Activated CD4-positive, alpha-beta memory T cell treated with anti-CD3 and anti-CD28 coated beads, Interleukin-2, amount 10 ng/mL, durations not matched to agents 7 days and 5 days (primary cell): ENCODE measurements at regions not wholly inside any gene's neighbourhood (a gene's known extent, or its start where the extent isn't known, plus 50 kb on each side); places are given as distances from the start of the nearest gene placed in this dataset.

Experiments used
- CTCF ChIA-PET: fragments of 350-600 bp; sonication (Branson Sonifier 250); formaldehyde crosslinking; loops from one replicate; lab custom pipeline; 2021; ENCODE audit warnings: antibody characterized with exemption, inconsistent platforms; lab: Charles Lee
- POLR2A ChIA-PET: fragments of 350-600 bp; sonication (Branson Sonifier 250); formaldehyde crosslinking; loops from one replicate; lab custom pipeline; 2021; ENCODE audit warnings: antibody characterized with exemption; lab: Charles Lee
- DNase-seq: peaks from one replicate; pipeline ENCODE4 v3.0.0-alpha.2; 2020
- H3K27ac Mint-ChIP-seq: one replicate; pipeline ENCODE4 v1.8.0; 2021; ENCODE audit warnings: mild to moderate bottlenecking, mixed read lengths
- H3K27me3 Mint-ChIP-seq: one replicate; pipeline ENCODE4 v1.8.0; 2021; ENCODE audit warnings: mixed read lengths
- H3K36me3 Mint-ChIP-seq: one replicate; pipeline ENCODE4 v1.8.0; 2021; ENCODE audit warnings: low read depth, mixed read lengths
- H3K4me1 Mint-ChIP-seq: one replicate; pipeline ENCODE4 v1.8.0; 2021; ENCODE audit warnings: mixed read lengths
- H3K4me3 Mint-ChIP-seq: one replicate; pipeline ENCODE4 v1.8.0; 2021; ENCODE audit warnings: mild to moderate bottlenecking, mixed read lengths
- H3K9me3 Mint-ChIP-seq: one replicate; pipeline ENCODE4 v1.8.0; 2021; ENCODE audit warnings: mixed read lengths

DNA sequence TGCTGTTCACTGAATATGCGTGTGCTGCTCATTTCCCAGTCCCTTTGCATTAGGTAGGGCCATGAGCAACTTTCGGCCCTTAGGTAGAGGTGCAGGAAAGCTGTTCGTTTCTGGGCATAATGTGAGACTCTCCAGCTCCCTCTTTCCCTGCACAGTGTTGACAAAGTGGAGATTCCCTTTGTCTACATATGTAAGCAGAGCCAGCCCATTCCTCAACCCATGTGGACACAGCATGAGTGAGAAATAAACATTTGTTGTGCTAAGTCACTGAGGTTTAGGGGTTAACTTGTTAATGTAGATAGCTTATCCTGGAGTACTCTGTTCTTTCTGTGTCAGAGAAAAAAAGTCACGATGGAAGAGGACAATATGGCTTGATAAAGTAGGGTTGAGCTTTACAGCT is 343.8 kb downstream of the PSAT1 start:
- no peak for DNase-seq
- ChIA-PET CTCF (no interaction called here), POLR2A (no interaction called here)
- H3K9me3 Mint-ChIP-seq, result peaks cover 2% of the 10 kb centered on the region
- H3K36me3 Mint-ChIP-seq, result no peaks in the 10 kb centered on the region
- no peak overlapping the region for H3K27ac Mint-ChIP-seq
- H3K27me3 Mint-ChIP-seq, result no peaks in the 10 kb centered on the region
- no peaks in the 10 kb centered on the region for H3K4me1 Mint-ChIP-seq
- H3K4me3 Mint-ChIP-seq, result no peak overlapping the region

DNA sequence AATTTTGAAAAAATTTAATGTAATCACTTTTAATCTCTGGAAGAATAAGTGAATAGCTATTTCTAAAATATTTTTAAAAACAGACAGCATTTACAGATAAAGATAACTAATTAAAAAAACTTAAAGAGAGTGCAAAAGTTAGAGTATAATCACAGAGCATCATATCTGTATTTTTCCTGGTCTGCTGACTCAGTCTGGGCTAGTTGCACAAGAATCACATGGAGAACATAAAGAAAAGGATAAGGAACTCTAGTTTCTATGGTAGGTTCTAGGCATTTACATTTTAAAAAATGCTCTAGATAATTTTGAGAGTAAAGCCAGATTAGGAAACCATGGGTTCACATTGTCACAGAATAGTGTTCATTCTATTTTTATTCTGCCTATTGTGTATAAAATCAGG is 347.4 kb downstream of the PSAT1 start:
- CTCF ChIA-PET, result no interaction called here
- no peak for DNase-seq
- POLR2A ChIA-PET, result no interaction called here

DNA sequence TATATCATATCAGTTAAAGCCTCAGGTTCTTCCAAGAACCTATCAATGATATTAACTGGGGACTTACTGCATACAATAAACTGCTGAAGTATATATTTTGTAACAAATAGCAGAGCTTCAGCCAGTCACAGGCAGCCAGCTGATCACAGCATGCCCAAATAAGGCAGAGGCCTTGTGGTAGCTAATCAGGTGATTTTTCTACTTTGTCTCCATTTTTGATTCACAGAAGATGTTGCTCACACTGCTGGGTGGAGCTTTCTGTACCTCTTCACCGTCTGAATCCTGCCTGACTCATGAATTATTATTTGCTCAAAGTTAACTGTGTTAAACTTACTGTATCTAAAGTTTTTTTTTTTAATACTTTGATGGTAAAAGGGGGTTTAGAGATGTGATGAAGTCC is 357.4 kb downstream of the PSAT1 start:
- Mint-ChIP-seq H3K27ac (no peak overlapping the region), H3K36me3 (no peaks in the 10 kb centered on the region), H3K4me1 (no peaks in the 10 kb centered on the region), H3K4me3 (no peak overlapping the region), H3K27me3 (no peaks in the 10 kb centered on the region), H3K9me3 (no peaks in the 10 kb centered on the region)
- ChIA-PET CTCF (no interaction called here), POLR2A (interaction anchor here (0.6 kb wide), 1 partner anchor 9 kb away, joined by 3 read pairs; no protein-coding TSS in a partner anchor)
- DNase-seq, result no peak

More for the DNA sequence above, 347.4 kb downstream of the PSAT1 start:
- H3K4me3 Mint-ChIP-seq, result no peak overlapping the region
- no peaks in the 10 kb centered on the region for H3K27me3 Mint-ChIP-seq
- H3K36me3 Mint-ChIP-seq, result no peaks in the 10 kb centered on the region
- no peak overlapping the region for H3K27ac Mint-ChIP-seq
- peaks cover 5% of the 10 kb centered on the region for H3K9me3 Mint-ChIP-seq
- no peaks in the 10 kb centered on the region for H3K4me1 Mint-ChIP-seq

DNA sequence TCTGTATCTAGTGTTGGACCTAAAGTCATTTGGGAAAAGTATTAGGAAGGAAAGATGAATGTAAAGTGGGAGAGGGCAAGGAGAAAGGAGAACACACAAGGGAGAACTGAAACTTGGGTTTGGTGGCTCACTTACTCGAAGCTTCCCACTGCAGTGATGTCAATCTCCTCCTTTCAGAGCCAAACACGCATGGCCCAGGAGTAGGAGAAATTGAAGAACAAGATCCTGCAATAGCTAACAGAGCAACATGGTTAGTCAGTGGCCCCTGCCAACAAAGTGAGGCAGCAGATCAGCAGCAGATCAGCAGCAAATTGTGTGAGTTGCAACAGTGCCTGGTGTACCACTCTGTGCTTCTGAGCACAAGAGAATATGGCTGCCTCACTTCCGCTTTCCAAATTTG is 366.4 kb downstream of the PSAT1 start:
- no peaks in the 10 kb centered on the region for H3K9me3 Mint-ChIP-seq
- H3K27ac Mint-ChIP-seq, result no peak overlapping the region
- H3K36me3 Mint-ChIP-seq, result no peaks in the 10 kb centered on the region
- H3K4me3 Mint-ChIP-seq, result no peak overlapping the region
- no peaks in the 10 kb centered on the region for H3K4me1 Mint-ChIP-seq
- no peak for DNase-seq
- CTCF ChIA-PET, result no interaction called here
- H3K27me3 Mint-ChIP-seq, result no peaks in the 10 kb centered on the region
- POLR2A ChIA-PET, result no interaction called here

DNA sequence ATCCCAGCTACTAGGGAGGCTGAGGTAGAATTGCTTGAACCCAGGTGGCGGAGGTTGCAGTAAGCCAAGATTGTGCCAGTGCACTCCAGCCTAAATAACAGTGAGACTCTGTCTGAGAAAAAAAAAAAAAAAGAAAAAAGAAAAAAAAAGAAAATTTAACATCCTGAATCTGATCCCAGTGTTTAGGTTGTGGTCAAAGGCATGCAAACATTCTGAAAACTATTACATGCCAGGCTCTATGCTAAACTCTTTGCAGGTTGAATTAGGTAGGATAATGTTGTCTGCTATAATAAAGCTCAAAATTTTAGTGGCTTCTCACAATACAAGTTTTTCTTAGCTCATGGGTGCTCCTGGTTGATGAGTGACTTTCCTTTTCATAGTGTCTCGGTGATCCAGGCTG is 367.4 kb downstream of the PSAT1 start:
- no peak for DNase-seq
- Mint-ChIP-seq H3K36me3 (no peaks in the 10 kb centered on the region), H3K4me1 (no peaks in the 10 kb centered on the region), H3K27me3 (no peaks in the 10 kb centered on the region), H3K27ac (no peak overlapping the region), H3K4me3 (no peak overlapping the region), H3K9me3 (no peaks in the 10 kb centered on the region)
- CTCF ChIA-PET, result no interaction called here
- POLR2A ChIA-PET, result no interaction called here

DNA sequence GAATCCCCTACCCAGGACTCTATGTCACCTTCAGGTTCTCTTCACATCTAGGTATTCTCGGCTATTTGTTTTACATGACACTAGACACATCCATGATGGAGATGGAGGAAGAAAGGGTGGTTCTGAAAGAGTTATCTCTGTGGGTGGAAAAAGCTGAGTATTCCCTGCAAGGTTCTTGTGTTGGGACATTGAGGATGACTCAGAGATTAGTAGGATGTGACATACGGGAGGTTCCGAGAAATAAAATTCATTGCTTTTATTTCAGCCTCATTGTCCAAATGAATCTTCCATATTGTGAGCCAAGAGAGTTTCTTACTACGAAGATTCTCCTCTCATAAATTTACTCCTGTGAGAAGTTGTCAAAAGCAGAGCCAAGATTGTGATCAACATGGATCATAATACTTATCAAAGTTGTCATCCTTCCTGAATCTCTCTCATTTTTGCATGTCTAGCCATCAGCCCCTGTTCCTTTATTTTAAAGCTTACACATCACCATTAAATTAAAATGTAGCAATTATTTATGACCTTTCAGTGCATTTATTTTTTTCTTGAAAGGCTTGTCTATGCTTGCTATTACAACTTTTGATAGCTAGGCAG is 370.0 kb downstream of the PSAT1 start:
- H3K27ac Mint-ChIP-seq, result no peak overlapping the region
- CTCF ChIA-PET, result no interaction called here
- H3K4me3 Mint-ChIP-seq, result no peak overlapping the region
- no peak for DNase-seq
- POLR2A ChIA-PET, result no interaction called here
- H3K36me3 Mint-ChIP-seq, result no peaks in the 10 kb centered on the region
- H3K27me3 Mint-ChIP-seq, result no peaks in the 10 kb centered on the region
- H3K9me3 Mint-ChIP-seq, result no peaks in the 10 kb centered on the region
- H3K4me1 Mint-ChIP-seq, result no peaks in the 10 kb centered on the region

DNA sequence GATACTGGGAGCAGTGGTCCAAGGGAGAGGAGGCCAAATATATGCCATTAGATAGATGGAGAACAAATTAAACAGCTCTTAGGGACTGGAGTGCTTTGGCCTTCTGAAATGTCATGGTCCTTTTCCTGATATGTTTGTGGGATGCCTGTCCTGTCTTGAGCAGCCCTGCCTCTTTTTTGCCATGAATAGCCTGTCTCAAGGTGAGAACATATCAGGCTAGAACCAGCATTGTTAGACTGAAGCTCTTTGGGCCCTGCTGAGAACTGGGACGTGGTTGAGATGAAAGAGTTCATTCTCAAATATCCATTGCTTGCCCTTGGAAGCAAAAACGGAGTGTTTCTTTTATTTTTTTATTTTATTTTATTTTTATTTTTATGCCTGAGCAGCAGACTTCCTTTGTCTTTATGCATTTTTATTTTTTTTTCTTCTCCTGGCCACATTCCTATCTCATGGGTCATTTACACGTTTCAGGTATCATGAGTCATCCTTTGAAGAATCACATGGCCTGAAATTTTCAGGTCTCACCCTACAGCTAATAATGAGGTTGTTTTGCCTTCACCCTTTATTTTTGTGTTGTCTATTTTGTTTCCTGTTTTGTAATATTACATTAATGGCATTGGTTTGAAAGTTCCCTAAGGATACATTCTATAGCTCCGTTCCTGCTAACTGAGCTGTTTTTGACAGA is 371.4 kb downstream of the PSAT1 start:
- Mint-ChIP-seq H3K27me3 (no peaks in the 10 kb centered on the region), H3K36me3 (no peaks in the 10 kb centered on the region), H3K4me1 (no peaks in the 10 kb centered on the region), H3K4me3 (no peak overlapping the region), H3K9me3 (no peaks in the 10 kb centered on the region), H3K27ac (no peak overlapping the region)
- no peak for DNase-seq
- POLR2A ChIA-PET, result no interaction called here
- CTCF ChIA-PET, result interaction anchor here (1.2 kb wide), 1 partner anchor 230 kb away, joined by 3 read pairs; no protein-coding TSS in a partner anchor

DNA sequence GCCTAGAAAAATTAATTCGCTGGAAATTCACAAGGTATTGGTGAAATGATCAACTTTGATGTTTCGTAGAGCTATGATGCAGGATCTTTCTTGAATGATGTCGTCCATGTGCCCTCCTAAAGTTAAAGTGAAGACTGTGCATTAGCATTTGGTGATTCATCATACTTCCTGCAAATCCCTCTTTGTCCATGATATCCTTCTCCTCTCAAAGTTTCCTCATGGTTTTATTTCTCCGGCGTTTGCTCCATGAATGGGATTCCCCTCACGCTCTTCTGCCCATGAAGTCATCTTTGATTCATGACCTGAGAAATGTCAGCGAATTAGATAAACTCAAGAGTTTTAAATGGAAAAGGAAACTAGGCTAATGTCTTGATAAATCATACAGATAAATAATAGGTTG is 372.7 kb downstream of the PSAT1 start:
- Mint-ChIP-seq H3K4me1 (no peaks in the 10 kb centered on the region), H3K36me3 (no peaks in the 10 kb centered on the region), H3K27ac (no peak overlapping the region), H3K9me3 (no peaks in the 10 kb centered on the region), H3K27me3 (no peaks in the 10 kb centered on the region), H3K4me3 (no peak overlapping the region)
- CTCF ChIA-PET, result interaction anchor here (1.2 kb wide), 1 partner anchor 232 kb away, joined by 3 read pairs; no protein-coding TSS in a partner anchor
- DNase-seq, result no peak
- POLR2A ChIA-PET, result no interaction called here

DNA sequence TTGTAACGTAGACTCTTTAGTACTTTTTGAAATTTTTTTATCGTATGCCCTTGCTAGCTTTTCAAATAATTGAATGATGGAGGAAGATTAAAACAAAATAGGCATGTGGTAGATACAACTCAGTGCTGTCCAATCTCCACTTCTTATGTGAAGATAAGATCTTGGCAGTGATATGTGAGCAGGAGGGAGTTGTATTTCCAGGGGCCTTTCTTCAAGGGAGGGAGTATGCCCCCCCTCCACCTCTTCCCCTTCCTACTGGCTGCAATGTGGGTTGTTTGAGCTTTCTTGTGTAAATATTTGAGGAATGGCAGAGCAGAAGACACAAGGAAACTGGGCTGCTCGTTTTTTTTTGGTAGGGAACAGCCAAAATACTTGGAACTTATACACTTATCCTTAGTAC is 374.9 kb downstream of the PSAT1 start:
- Mint-ChIP-seq H3K27me3 (no peaks in the 10 kb centered on the region), H3K36me3 (no peaks in the 10 kb centered on the region), H3K27ac (no peak overlapping the region), H3K4me3 (no peak overlapping the region), H3K9me3 (no peaks in the 10 kb centered on the region), H3K4me1 (no peaks in the 10 kb centered on the region)
- POLR2A ChIA-PET, result no interaction called here
- DNase-seq, result no peak
- CTCF ChIA-PET, result no interaction called here

DNA sequence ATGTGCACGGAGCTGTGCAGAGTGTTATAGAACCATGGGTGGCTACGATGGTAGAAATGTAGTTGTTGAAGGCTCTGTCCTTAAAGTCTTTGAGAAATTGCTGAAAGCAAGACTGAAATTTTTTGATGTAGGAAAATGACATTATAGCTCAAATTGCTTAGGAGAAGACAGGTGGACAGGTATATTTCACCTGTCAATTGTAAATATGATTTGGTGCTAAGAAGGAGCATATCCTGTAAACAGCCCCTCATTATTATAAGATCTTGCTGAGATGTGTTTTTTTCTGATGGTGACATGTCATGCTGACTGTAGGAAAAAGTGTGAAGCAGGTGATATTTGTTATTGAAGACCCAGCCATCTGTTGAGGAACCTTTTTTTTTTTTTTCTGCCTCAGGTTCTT is 377.9 kb downstream of the PSAT1 start:
- H3K4me3 Mint-ChIP-seq, result no peak overlapping the region
- ChIA-PET CTCF (no interaction called here), POLR2A (no interaction called here)
- H3K4me1 Mint-ChIP-seq, result no peaks in the 10 kb centered on the region
- H3K36me3 Mint-ChIP-seq, result no peaks in the 10 kb centered on the region
- H3K27me3 Mint-ChIP-seq, result no peaks in the 10 kb centered on the region
- no peaks in the 10 kb centered on the region for H3K9me3 Mint-ChIP-seq
- no peak overlapping the region for H3K27ac Mint-ChIP-seq
- no peak for DNase-seq

DNA sequence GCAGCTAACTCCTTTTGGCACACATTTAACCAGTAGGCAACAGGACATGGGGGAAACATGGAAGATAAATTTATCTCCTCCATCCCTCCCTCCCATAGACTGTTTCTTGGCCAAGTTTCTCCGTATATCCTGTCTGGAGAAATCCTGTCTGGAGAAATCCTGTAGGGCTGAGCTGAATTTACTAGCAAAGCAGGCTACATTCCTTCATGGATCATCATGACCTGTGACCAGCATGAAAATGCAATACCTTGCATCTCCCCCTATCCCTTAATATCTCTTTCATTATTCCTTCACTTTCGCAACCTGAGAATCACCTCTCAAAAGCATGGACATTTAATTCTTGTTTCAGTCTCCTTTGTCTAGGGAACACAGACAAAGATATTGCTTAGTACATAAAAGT is 379.1 kb downstream of the PSAT1 start:
- Mint-ChIP-seq H3K27ac (no peak overlapping the region), H3K9me3 (no peaks in the 10 kb centered on the region), H3K4me3 (no peak overlapping the region), H3K36me3 (no peaks in the 10 kb centered on the region), H3K4me1 (no peaks in the 10 kb centered on the region), H3K27me3 (no peaks in the 10 kb centered on the region)
- ChIA-PET CTCF (no interaction called here), POLR2A (no interaction called here)
- DNase-seq, result no peak

DNA sequence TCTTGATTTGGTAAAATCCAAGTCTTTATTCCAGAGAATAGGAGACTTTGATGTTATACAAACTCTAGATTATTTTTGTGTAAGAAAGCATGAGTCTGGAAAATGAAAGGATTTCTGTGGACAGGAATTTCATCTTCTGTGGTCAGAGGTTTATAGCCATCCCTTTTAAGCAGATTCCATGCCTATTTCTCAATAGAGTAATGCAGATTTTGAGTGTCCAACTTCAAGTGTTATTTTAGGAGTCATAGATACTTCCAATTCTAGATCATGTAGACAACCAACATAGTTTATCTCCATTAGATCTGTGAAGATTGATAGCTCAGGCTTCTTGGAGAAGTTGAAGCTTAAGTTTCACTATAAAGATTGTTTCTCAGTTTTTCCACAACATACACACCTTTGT is 379.7 kb downstream of the PSAT1 start:
- no peaks in the 10 kb centered on the region for H3K4me1 Mint-ChIP-seq
- CTCF ChIA-PET, result no interaction called here
- H3K27ac Mint-ChIP-seq, result no peak overlapping the region
- no peak overlapping the region for H3K4me3 Mint-ChIP-seq
- no peaks in the 10 kb centered on the region for H3K9me3 Mint-ChIP-seq
- no peaks in the 10 kb centered on the region for H3K27me3 Mint-ChIP-seq
- POLR2A ChIA-PET, result no interaction called here
- no peaks in the 10 kb centered on the region for H3K36me3 Mint-ChIP-seq
- no peak for DNase-seq

DNA sequence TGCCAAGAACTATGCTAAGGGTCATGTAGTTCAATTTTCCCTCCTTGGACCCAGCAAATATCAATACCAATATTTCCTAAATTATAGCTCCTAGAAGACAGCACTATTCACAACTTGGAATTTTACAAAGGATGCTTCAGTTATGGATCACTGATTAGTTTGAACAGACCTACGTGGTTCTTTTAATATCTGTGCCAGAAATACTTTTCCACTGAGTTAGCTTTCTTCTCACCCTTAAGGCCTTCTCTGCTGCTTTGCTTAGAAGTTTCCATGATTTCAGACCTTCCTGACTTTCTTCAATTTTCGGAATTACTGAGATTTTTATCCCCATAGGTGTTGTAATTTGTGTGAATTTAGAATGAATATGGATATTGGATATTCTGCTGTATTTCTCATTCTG is 380.4 kb downstream of the PSAT1 start:
- no peak for DNase-seq
- Mint-ChIP-seq H3K36me3 (no peaks in the 10 kb centered on the region), H3K27me3 (no peaks in the 10 kb centered on the region), H3K4me3 (no peak overlapping the region), H3K9me3 (no peaks in the 10 kb centered on the region), H3K4me1 (no peaks in the 10 kb centered on the region), H3K27ac (no peak overlapping the region)
- ChIA-PET CTCF (no interaction called here), POLR2A (no interaction called here)

DNA sequence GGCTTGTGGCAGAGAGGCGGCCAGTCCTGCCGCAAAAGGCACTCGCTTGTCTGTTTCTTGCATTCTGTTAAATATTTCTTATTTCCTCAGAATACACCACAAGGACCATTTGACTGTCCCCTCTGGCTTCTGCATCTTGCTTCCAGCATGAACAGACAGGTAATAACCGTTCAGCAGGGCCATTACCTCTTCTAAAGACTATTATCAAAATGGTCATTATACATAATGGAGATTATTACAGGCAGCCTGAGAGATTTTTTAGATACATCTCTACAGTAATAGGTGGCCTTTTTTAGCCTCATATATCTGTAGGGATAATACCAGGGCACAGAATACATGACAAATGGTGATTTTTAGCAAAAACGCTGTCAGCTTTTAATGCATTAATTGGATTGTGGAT is 382.0 kb downstream of the PSAT1 start:
- DNase-seq, result no peak
- no peaks in the 10 kb centered on the region for H3K4me1 Mint-ChIP-seq
- POLR2A ChIA-PET, result no interaction called here
- peaks cover 2% of the 10 kb centered on the region for H3K9me3 Mint-ChIP-seq
- CTCF ChIA-PET, result no interaction called here
- no peaks in the 10 kb centered on the region for H3K27me3 Mint-ChIP-seq
- no peak overlapping the region for H3K27ac Mint-ChIP-seq
- H3K4me3 Mint-ChIP-seq, result no peak overlapping the region
- H3K36me3 Mint-ChIP-seq, result no peaks in the 10 kb centered on the region
